NCI-H146 treated with DMSO at 0.1 percent for 48 hours (cell line): ENCODE measurements at regions not wholly inside any gene's neighbourhood (a gene's known extent, or its start where the extent isn't known, plus 50 kb on each side); places are given as distances from the start of the nearest gene placed in this dataset.

ENCODE experiments used
- DNase-seq: peaks from one replicate; lab custom pipeline; 2025; ENCODE audit not compliant: unreplicated experiment; lab: John Stamatoyannopoulos, UW

DNA sequence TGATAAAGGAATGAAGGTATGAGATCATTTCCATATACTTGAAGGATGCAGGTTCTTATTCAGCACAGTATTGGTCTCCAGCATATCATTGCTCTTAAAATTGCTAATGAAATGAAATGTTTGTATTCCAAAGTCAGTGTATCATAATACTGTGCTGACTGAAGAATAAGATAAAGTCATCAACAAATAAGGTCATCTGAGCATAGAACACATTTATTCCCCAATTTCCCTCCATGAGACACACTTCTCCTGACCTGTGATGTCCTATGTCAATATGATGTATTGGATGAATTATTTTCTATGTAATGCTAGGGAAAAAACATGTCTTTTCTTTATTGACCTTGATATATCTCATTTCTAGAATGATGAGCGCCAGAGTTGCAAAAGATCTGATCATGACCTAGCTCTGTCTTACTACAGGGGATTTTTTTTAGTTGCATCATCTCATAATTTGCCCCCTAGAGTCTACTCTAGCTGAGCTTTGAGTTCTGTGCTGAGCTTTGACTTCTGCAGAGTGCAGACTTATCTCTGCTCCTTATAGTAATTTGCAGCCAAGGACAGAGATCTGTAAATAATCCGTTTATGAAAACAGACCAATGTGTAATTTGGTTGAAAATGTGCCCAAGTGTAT lies 859.8 kb downstream of the TRIB2 start:
- no peak for DNase-seq

DNA sequence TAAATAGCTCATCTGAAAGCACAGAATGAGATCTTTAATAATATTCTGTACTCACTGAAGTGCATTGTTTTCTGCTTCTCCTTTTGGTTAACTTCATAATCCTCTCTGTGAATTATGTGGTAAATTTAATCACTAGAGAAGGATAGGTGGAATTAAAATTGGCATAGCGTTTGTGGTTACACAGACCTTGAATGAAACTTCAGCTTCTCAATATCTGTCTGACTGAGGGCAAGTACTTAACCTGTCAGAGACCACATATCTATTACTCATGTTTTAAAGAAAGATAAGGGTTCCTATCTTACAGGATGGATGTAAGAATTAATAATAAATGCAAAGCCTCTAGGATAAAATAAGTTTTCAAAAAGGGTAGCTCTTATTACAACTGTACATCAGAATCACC lies 861.8 kb downstream of the TRIB2 start:
- no peak for DNase-seq

DNA sequence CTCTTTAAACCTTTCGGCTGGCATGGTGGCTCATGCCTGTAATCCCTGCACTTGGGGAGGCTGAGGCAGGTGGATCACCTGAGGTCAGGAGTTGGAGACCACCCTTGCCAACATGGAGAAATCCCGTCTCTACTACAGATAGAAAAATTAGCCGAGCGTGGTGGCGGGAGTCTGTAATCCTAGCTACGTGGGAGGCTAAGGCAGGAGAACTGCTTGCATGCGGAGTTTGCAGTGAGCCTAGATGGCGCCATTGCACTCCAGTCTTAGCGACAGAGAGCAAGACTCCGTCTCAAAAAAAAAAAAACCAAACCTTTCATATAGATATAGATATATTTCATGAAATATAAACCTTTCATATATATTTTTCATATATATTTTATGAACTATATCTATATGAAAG lies 864.7 kb downstream of the TRIB2 start:
- no peak for DNase-seq

DNA sequence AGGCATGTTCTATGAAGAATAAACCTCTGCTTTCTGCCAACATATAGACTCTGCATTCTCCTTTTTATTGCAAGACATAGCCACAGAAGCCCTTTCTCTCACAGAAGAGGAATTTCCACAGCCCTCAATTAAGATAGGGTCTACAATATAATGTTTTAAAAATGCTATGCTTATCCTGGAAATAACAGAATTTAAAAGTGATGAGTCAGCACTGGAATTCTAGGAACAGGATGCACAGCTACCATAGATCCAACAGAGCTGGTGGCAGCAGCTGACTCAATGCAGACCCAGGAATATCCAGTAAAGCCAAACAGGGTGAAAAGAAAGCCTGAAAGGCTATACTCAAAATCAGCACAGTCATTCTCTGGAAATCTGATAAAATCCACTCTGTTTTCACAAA lies 866.9 kb downstream of the TRIB2 start:
- no peak for DNase-seq

DNA sequence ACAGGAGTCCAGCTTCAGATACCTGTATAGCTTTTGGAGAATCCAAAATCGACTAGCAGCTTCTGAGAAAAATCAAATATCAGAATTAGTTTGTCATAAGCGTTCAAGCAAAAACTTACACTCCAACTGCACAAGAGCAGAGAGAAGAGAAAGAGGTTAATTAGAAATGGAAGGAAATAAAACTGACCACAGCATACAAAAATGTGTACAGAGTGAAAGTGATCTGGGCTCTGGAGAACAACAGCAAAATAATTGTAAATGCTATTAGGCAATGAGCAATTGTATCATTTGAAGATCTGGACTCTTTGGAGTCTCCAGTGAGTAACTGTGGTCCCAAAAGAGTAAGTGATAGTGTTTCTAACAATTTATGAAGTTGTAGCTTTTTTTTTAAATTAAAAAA lies 867.3 kb downstream of the TRIB2 start:
- no peak for DNase-seq

DNA sequence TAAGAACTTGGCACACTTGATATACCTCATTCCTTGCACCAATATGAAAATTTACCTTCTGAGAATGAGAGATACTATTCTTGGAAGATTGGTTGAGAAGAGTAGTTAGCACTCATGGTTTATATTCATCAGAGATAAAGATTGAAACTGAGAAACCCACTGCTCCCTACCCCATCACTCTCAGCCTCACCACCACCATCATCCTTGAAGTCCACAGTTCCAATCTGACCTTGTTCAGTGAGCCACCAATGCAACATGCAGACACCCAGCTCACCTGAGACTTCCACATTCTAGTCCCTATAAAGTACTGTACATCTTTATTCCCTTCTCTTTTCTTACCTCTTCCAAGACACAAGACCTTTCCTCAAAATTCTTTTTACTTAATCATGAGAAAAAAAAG lies 869.0 kb downstream of the TRIB2 start:
- DNase-seq, result no peak

DNA sequence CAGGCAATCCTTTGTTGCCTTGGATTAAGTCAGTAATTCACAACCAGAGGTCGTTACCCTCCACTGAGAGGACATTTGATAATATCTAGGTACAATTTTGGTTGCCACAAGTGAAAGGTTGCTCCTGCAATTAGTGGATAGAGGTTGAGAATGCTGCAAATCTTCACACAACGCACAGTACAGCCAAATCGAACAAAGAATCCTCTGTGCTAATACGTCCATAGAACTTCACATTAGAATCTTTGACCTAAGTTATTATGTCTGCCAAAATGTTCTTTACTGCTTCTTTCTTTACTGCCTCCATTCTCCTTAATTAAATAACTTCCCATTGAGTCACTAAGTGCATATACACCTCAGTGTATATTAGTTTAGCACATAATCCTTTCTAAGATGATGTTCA lies 879.5 kb downstream of the TRIB2 start:
- no peak for DNase-seq

DNA sequence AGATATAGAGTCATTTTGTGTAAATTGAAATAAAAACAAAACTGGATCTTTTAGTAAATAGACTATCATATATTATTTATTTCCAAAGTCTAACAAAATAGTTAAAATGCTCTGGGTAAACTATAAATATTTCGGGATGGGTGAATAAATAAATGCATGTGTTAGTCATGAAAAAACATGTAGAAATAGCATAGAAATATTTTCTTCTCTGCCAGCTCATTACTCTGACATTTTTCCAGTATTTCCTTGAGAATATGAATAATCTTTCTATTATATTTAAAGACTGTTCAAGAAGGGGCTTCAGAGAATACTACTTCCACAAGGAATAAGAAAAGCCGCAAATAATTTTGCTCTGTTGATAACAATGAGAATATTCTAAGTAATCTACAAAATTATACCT lies 880.4 kb downstream of the TRIB2 start:
- DNase-seq, result no peak

DNA sequence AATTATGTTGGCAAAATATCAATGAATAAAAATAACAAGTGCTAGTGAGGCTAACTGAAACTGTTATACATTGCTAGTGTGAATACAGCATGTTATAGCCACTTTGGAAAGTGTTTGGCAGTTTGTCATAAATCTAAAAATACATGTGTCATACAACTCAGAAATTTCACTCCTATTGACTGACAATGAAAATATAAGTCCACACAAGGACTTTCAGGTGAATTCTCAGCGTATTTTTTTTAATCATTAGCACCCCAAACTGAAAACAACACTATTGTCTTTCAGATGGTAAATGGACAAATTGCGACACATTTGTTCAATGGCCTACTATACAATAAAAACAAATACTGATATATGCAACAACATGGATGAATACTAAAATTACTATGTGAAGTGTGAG lies 884.8 kb downstream of the TRIB2 start:
- no peak for DNase-seq

DNA sequence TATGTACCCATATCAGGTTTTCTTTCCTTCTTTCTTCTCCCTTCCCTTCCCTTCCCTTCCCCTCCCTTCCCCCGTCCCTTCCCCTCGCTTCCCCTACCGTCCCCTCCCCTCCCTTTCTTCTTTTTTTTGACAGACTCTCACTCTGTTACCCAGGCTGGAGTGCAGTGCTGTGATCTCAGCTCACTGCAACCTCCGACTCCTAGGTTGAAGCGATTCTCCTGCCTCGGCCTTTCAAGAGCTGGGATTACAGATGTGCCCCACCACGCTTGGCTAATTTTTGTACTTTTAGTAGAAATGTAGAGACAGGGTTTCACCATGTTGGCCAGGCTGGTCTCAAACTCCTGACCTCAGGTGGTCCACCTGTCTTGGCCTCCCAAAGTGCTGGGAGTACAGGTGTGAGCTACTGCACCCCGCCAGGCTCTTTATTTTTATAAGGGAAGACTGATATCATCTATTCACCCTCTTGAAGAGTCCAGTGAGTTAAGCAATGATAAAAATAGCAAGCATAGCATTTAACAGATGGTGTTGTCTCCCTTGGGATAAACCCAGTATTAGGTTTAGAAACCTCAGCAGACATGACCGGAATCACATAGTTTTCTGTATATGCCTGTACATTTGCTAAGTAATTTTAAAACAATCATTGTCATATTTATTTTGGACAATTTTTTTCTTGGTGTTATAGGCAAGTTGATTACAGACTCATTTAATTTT lies 888.4 kb downstream of the TRIB2 start:
- DNase-seq, result no peak

DNA sequence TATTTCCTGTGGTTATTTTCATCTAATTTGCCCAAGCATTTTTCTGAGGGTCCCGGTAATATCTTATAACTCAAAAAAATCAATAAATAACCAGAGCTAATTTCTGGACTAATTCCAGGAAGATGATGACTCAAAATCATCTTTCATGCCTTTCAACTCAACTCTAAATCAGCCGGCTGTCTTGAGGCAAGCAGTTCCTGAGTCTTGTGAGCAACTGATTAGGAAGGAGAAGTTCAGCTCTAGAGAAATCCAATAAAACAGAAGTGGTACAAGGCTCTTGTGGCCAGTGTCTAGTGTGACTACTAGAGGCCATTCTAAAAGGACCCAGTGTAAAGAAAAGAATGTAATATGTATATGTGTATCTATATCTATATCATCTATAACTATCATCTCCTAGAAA lies 890.4 kb downstream of the TRIB2 start:
- no peak for DNase-seq

DNA sequence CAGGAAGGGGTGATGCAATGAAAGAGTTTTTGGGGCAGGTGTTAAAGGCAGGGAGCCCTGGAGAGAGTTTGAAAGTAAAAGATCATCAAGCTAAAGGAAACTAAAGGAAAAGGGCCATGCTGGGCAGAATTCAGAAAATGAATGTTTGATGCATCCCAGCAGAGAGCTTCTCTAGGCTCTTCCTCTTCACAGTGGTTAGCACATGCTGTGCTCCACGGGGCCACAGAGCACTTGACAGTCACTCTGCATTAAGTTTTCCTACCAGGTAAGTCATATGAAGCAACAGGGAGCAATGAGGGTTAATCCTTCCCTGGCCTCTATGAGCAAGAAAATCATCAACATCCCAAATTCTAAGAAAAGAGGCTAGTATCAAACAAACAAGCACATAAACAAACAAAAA lies 895.2 kb downstream of the TRIB2 start:
- no peak for DNase-seq

DNA sequence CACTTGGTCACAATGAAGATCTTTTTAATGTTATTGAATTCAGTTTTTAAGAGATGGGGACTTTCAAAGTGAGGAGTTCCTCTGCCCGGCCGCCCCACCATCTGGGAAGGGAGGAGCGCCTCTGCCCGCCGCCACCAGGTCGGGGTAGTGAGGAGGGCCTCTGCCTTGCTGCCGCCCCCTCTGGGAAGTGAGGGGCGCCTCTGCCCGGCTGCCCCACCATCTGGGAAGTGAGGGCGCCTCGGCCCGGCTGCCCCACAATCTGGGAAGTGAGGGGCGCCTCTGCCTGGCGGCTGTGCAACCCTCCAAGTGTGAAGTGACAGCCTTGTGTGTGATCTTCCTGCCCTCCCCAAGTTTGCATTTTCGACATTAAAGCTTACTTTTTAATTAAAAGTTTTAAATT lies 899.3 kb downstream of the TRIB2 start:
- DNase-seq, result no peak

DNA sequence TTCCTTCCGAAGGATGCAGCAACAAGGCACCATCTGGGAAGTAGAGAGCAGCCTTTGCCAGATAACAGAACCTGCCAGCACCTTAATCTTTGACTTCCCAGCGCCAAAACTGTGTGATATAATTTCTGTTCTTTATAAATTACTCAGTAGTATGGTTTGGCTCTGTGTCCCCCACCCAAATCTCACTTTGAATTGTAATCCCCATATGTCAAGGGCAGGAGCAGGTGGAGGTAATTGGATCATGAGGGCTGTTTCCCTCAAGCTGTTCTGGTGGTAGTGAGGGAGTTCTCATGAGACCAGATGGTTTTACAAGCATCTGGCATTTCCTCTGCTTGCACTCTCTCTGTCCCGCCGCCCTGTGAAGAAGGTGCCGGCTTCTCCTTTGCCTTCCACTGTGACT lies 899.9 kb downstream of the TRIB2 start:
- no peak for DNase-seq

DNA sequence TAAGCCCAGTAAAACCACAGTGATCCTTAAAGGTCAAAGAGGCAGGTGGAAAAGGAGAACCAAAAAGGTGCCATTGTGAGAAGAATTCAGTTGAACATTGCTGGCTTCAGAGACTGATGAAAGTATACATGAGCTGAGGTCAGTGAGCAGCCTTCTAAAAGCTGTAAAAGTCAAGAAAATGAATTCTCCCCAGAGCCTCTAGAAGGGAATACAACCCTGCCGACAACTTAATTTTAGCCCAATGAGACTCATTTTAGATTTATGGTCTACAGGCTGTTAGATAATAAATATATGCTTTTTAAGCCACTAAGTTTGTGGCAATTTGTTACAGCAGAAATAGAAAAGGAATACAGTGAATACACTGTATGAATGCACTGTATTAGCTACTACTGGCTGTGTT lies 911.4 kb downstream of the TRIB2 start:
- no peak for DNase-seq

DNA sequence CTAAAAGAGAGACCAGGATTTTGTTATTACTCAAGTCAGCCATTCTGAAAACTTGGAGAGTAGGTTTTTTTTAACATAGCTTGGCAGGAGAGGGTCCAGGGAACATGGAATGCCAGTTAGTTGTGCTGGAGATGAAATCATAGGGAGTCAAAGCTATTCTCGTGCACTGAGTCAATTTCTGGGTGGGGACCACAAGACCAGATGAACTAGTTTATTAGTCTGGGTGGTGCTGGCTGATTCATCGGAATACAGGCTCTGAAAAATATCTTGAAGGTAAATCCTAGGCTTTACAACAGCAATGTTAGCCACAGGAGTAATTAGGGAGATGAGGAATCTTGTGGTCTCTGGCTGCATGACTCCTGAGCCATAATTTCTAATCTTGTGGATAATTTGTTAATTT lies 921.4 kb downstream of the TRIB2 start:
- no peak for DNase-seq

DNA sequence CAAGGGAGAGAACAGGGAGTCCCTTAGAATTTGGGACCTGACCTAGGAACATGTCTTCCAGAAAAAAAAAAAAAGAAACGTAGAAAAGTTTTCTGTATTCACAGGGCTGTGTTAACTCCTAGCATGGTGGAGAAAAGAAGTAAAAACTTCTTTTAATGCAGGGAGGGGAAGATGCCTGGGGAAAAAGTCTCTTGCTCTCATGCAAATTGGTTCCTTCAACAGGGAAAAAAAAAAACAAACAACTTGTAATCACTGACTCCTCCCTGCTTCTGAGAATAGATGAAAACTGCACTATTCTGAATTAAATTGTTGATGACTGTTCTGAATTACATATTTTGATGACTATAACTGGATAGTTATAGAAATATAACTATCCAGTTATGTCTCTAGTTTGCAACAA lies 933.2 kb downstream of the TRIB2 start:
- no peak for DNase-seq

DNA sequence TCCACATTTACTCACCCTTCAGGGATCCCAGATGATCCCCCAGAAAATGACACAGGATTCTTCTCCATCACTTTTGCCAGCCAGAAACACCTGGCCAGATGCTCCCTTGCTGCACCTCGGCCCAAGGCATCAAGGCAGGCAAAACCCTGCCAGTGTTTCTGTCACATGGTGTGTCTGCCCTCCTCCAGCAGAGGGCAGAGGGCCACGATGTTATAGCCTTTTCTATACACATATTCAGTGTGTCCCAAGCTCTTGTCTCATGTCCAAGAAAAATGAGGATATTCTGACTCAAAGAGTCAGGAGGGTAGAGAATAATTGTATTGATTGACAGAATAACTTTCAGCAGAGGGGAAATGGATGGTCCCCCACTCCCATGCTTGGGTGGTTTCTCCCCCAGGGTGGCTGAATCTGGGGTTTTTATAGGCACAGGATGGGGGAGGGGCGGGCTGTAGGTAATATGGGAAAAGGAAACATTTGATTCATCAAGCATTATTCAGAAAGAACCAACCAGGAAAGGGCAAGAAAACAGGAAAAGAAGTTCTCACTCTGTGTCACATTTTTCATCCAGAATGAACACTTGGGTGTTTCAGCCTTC lies 933.9 kb downstream of the TRIB2 start:
- DNase-seq, result no peak

DNA sequence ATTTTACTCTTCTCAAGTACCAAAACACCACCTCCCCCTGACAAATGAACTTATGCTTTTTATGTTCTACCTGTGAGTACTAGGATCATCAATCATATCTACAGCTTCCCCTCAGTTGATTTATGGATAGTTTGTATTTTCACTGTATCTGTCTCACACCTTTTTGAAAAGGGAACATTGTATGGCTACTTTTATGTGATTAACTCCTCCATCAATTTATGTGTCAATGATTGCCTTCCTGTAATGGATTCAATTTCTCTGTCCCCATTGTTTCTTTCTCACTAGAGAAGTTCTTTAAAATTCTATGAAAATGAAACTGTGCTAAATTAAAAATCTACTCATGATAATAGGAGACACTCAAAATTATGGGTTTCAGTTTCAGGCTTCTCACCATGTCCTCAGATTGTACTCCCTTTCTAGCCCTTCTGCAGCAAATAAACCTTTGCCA lies 935.0 kb downstream of the TRIB2 start:
- no peak for DNase-seq

DNA sequence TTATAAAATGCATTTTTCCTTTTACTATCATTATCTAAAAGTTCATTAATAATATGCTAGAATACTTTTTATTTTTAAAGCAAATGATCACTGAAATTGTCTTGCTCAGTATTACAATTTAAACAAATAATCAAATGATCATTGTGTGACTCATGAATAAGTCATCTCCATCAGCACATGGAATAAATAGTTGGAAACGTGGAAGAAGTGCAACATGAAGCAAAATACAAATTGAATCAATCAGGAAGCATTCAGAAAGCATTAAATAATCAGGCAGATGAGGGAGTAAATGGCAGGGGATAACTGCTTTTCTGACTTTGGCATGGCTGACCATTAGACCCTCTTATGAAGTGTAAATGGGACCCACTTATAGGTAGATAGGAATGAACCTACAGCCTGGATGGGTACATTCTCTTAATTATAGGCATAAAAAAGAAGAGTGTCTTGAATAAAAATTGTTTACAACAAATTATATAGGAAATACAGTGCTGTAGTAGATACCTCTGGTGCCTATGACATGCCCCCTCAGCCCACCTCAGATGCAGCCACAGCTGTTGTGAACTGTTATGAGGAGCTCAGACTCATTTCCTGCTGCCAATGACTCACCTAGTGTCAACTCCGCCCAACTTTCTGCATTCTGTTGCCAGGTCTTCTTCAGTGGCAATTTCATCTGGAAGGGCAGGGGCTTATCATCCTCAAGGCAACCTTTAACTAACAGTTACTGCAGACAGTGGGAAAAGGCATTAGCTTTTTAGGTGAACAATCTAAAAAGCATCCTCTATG lies 936.0 kb downstream of the TRIB2 start:
- no peak for DNase-seq

DNA sequence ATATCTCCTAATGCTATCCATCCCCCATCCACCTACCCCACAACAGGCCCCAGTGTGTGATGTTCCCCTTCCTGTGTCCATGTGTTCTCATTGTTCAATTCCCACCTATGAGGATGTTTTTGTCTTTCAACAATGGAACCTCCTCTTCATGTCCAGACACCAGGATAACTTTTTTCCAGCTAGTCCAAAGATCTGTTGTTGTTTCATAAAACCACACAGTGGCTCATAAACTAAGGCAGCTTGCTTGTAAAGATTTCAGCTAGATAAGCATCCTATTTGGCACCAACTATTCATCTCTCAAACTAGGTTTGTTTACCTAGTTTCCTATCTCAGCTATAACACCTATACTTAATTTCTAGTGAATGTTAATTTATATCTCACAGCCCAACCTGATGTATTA lies 937.7 kb downstream of the TRIB2 start:
- DNase-seq, result no peak

DNA sequence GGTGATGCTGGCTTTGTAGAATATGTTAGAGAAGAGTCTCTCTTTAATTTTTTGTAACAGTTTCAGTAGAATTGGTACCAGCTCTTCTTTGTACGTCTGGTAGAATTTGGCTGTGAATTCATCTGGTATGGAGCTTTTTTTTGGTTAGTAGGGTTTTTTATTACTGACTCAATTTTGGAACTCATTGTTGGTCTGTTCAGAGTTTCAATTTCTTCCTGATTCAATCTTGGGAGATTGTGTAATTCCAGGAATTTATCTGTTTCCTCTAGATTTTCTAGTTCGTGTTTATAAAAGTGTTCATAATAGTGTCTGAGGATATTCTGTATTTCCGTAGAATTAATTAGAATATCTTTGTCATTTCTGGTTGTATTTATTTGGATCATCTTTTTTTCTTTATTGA lies 943.5 kb downstream of the TRIB2 start:
- DNase-seq, result no peak
